PC-9 (cell line): ENCODE measurements at regions not wholly inside any gene's neighbourhood (a gene's known extent, or its start where the extent isn't known, plus 50 kb on each side); places are given as distances from the start of the nearest gene placed in this dataset.

Source experiments
- BruUV-seq: library from RNA; stranded (reverse); fragments of 400-500 nt; replicated peaks from 2 replicates; lab custom pipeline; 2021; lab: Mats Ljungman, UMichigan
- CTCF ChIA-PET: fragments of 300-600 bp; sonication (Branson Sonifier 250); formaldehyde crosslinking; loops from one replicate; lab custom pipeline; 2022; ENCODE audit warnings: antibody characterized with exemption; lab: Charles Lee
- POLR2A ChIA-PET: fragments of 300-600 bp; sonication (Branson Sonifier 250); formaldehyde crosslinking; loops from one replicate; lab custom pipeline; 2022; ENCODE audit warnings: antibody characterized with exemption; ENCODE audit not compliant: unreplicated experiment; lab: Charles Lee
- DNase-seq, 2 experiments: peaks; one replicate each; pipeline versions ENCODE4 v3.0.0 to v3.0.0-alpha.2; 2015 to 2022; ENCODE audit warnings: mixed read lengths in 1 of 2
- H2AFZ ChIP-seq: fragments of 200-600 bp; sonication (generic); 2 replicates; pipeline ENCODE4 v1.8.1; 2017; ENCODE audit warnings: antibody characterized with exemption
- H3F3A ChIP-seq: fragments of 200-600 bp; sonication (generic); 2 replicates; pipeline ENCODE4 v1.8.1; 2017; ENCODE audit warnings: antibody characterized with exemption, mild to moderate bottlenecking, low read depth; ENCODE audit not compliant: insufficient read depth
- H3K27ac ChIP-seq: fragments of 200-600 bp; sonication (generic); 2 replicates; pipeline ENCODE4 v1.6.1; 2016; ENCODE audit warnings: mixed run types
- H3K27me3 ChIP-seq: fragments of 200-600 bp; sonication (generic); 2 replicates; pipeline ENCODE4 v1.6.1; 2016; ENCODE audit warnings: low read depth, mixed run types; ENCODE audit not compliant: insufficient read depth
- H3K36me3 ChIP-seq: fragments of 200-600 bp; sonication (generic); 2 replicates; pipeline ENCODE4 v1.6.1; 2016; ENCODE audit warnings: low read depth, mixed run types
- H3K4me1 ChIP-seq: fragments of 200-600 bp; sonication (generic); replicated peaks from 2 replicates; pipeline ENCODE4 v1.6.1; 2016; ENCODE audit warnings: mixed run types; ENCODE audit not compliant: insufficient read depth
- H3K4me2 ChIP-seq: fragments of 200-600 bp; sonication (generic); 2 replicates; pipeline ENCODE4 v1.6.1; 2017; ENCODE audit warnings: mixed run types
- H3K4me3 ChIP-seq: fragments of 200-600 bp; sonication (generic); 2 replicates; pipeline ENCODE4 v1.6.1; 2016; ENCODE audit warnings: mixed run types
- H3K79me2 ChIP-seq: fragments of 200-600 bp; sonication (generic); 2 replicates; pipeline ENCODE4 v1.6.1; 2017; ENCODE audit warnings: low read depth, mixed run types
- H3K9me2 ChIP-seq: fragments of 200-600 bp; sonication (generic); 2 replicates; pipeline ENCODE4 v1.8.1; 2017; ENCODE audit warnings: mild to moderate bottlenecking; ENCODE audit not compliant: insufficient read depth
- H3K9me3 ChIP-seq: fragments of 200-600 bp; sonication (generic); 2 replicates; pipeline ENCODE4 v1.8.1; 2016; ENCODE audit warnings: low read depth; ENCODE audit not compliant: insufficient read depth
- H4K20me1 ChIP-seq: fragments of 200-600 bp; sonication (generic); 2 replicates; pipeline ENCODE4 v1.8.1; 2017; ENCODE audit not compliant: insufficient read depth
- CTCF ChIP-seq: fragments of 200-600 bp; sonication (generic); conservative IDR thresholded peaks from 2 replicates; pipeline ENCODE4 v1.6.1; 2017; ENCODE audit warnings: mixed run types, antibody characterized with exemption, mild to moderate bottlenecking, moderate library complexity
- EZH2 ChIP-seq: fragments of 200-600 bp; sonication (generic); IDR thresholded peaks from 2 replicates; pipeline ENCODE4 v1.8.0; 2017; ENCODE audit warnings: antibody characterized with exemption, low read depth
- intact Hi-C: fragments of 100-400 bp; cut with micrococcal nuclease; formaldehyde crosslinking; loops from one replicate; pipeline ENCODE4 v1.10.0; 2022; ENCODE audit not compliant: unreplicated experiment

- Histone ChIP-seq H3K9me2 (no peaks in the 10 kb centered on the region), H2AFZ (no peak overlapping the region), H3K27ac (no peak overlapping the region), H4K20me1 (no peaks in the 10 kb centered on the region), H3F3A (no peaks in the 10 kb centered on the region), H3K9me3 (no peaks in the 10 kb centered on the region), H3K36me3 (no peaks in the 10 kb centered on the region), H3K4me1 (no peaks in the 10 kb centered on the region), H3K4me2 (no peak overlapping the region), H3K4me3 (no peak overlapping the region), H3K27me3 (no peaks in the 10 kb centered on the region), H3K79me2 (no peaks in the 10 kb centered on the region)
- ChIA-PET CTCF (no interaction called here), POLR2A (interaction anchor here (0.6 kb wide), 1 partner anchor 60 kb away, joined by 4 read pairs; no protein-coding TSS in a partner anchor)
- intact Hi-C loops: no loop called here
- TF ChIP-seq EZH2 (no peak), CTCF (no peak)
- BruUV-seq: no TSS peak
- DNase-seq: no peak
Measured at GRCh38 chr4:101670370-101670769, 120.2 kb upstream of the BANK1 start.

DNA sequence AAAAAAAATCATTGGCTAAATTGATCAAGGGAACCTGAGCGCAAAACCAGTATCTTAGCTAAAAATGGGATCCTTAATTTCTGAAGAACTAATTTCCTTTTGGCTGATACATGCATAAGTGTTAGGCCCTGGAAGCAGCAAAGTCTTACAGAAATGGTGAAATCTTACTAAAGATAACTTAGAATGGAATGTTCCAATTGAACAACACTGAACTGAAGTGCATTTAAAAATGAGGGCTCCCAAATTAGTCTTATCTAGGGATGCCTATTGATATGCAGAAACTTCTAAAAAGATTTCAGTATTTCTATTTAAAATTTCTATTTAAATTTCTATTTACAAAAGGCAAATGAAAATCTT lies 120.7 kb upstream of the BANK1 start:
- Histone ChIP-seq H3K79me2 (no peaks in the 10 kb centered on the region), H3K27ac (no peak overlapping the region), H3K4me1 (no peaks in the 10 kb centered on the region), H3K4me2 (no peak overlapping the region), H2AFZ (no peak overlapping the region), H3K9me3 (no peaks in the 10 kb centered on the region), H4K20me1 (no peaks in the 10 kb centered on the region), H3K36me3 (no peaks in the 10 kb centered on the region), H3F3A (no peaks in the 10 kb centered on the region), H3K4me3 (no peak overlapping the region), H3K27me3 (no peaks in the 10 kb centered on the region), H3K9me2 (no peaks in the 10 kb centered on the region)
- ChIA-PET CTCF (no interaction called here), POLR2A (interaction anchor here (0.6 kb wide), 1 partner anchor 61 kb away, joined by 4 read pairs; no protein-coding TSS in a partner anchor)
- TF ChIP-seq EZH2 (no peak), CTCF (no peak)
- DNase-seq: no peak
- no TSS peak for BruUV-seq
- intact Hi-C loops: no loop called here

DNA sequence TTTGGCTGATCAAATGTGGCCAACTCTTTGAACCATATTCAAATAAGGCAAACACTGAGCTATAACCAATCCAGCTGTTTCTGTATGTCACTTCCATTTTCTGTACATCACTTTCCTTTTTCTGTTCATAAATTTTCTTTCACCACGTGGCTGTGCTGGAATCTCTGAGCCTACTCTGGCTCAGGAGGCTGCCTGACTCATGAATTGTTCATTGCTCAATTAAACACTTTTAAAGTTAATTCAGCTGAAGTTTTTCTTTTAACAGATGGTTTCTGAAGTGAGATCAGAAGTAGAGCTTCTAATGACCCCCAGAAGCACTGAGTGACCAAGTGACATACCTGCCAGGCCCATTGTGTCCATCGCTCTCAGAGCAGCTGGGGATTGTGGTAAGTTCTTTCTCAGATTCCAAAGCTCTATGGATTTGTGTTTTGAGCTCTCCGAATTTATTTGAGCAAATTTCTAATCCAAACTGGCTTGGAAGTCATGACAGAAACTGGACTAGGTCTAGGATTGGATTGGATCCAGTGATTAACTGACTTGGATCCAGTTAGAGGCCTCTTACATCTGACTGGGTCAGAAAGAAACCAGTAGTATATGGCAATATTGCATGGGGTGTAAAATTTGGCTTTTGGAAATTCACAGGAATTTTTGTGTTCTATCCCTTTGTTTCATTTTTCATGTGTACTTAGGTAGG lies 121.2 kb upstream of the BANK1 start:
- Histone ChIP-seq H3K4me2 (no peak overlapping the region), H3F3A (no peaks in the 10 kb centered on the region), H4K20me1 (no peaks in the 10 kb centered on the region), H3K4me3 (no peak overlapping the region), H3K79me2 (no peaks in the 10 kb centered on the region), H3K27me3 (no peaks in the 10 kb centered on the region), H3K9me3 (no peaks in the 10 kb centered on the region), H3K9me2 (no peaks in the 10 kb centered on the region), H3K4me1 (no peaks in the 10 kb centered on the region), H2AFZ (no peak overlapping the region), H3K27ac (no peak overlapping the region), H3K36me3 (no peaks in the 10 kb centered on the region)
- CTCF ChIA-PET: no interaction called here
- DNase-seq: no peak
- TF ChIP-seq CTCF (no peak), EZH2 (no peak)
- POLR2A ChIA-PET: no interaction called here
- intact Hi-C loops: no loop called here
- no TSS peak for BruUV-seq
